Transverse colon (tissue), 4 donors: ENCODE measurements at regions not wholly inside any gene's neighbourhood (a gene's known extent, or its start where the extent isn't known, plus 50 kb on each side); places are given as distances from the start of the nearest gene placed in this dataset.

Experiments used
- CTCF ChIP-seq, 5 experiments: fragments of 200-600 bp in 3 of 5; fragments of 450-650 bp in 2 of 5; sonication (generic) in 3 of 5; IDR thresholded peaks; 1 replicate in 2 of 5; 2 replicates in 3 of 5; pipeline ENCODE4 v1.5.1; 2016 to 2017; ENCODE audit warnings: antibody characterized with exemption in 5 of 5, inconsistent platforms in 3 of 5, mild to moderate bottlenecking in 2 of 5, moderate library complexity in 1 of 5
- POLR2AphosphoS5 ChIP-seq, 3 donors: sonication (generic); formaldehyde crosslinking; IDR thresholded peaks; one replicate each; pipeline ENCODE4 v1.6.1; 2016; ENCODE audit warnings: antibody characterized with exemption in 3 of 3

DNA sequence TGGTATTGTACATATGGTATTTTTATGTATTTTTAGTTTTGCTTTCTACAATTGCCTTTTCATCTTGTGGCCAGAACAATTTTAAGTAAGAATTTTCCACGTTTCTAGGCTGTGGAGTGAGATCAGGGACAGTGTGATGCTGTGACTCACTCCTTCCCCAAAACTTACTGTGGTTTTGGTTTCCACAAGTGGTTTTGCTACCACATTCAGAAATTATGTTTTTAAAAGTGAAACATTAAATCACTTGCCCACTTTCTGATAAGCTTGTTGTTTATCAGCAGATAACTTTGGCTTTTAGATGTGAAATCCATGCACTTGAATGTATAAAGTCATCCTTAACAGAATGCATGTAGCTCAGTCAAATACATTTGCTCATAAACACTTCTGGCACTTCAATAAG lies 192.2 kb upstream of the THRB start:
- TF ChIP-seq CTCF (IDR thresholded peaks at IDR 0.05), result no peak
- TF ChIP-seq POLR2AphosphoS5 (IDR thresholded peaks at IDR 0.05), result no peak
